Uterus (tissue), 3 donors: ENCODE measurements at regions not wholly inside any gene's neighbourhood (a gene's known extent, or its start where the extent isn't known, plus 50 kb on each side); places are given as distances from the start of the nearest gene placed in this dataset.

Experiments
- DNase-seq, 2 donors: peaks; one replicate each; pipeline ENCODE4 v3.0.0-alpha.2; 2019 to 2020
- H3K27ac ChIP-seq, 2 donors: fragments of 200-600 bp; sonication (generic); 1 replicate in 1 of 2; 2 replicates in 1 of 2; pipeline ENCODE4 v1.5.1; 2016 to 2018
- H3K27me3 ChIP-seq, 2 donors: fragments of 200-600 bp; sonication (generic); one replicate each; pipeline ENCODE4 v1.5.1; 2018 to 2019; ENCODE audit warnings: control low read depth in 1 of 2
- H3K36me3 ChIP-seq, 2 donors: fragments of 200-600 bp; sonication (generic); one replicate each; pipeline ENCODE4 v1.5.1; 2019; ENCODE audit warnings: control low read depth in 1 of 2
- H3K4me1 ChIP-seq, 2 donors: fragments of 200-600 bp; sonication (generic); one replicate each; pipeline ENCODE4 v1.5.1; 2018 to 2019; ENCODE audit warnings: control low read depth in 1 of 2
- H3K4me3 ChIP-seq, 2 donors: fragments of 200-600 bp; sonication (generic); 1 replicate in 1 of 2; 2 replicates in 1 of 2; pipeline ENCODE4 v1.5.1; 2018 to 2019; ENCODE audit warnings: mild to moderate bottlenecking in 1 of 2
- H3K9me3 ChIP-seq, 2 donors: fragments of 200-600 bp; sonication (generic); one replicate each; pipeline ENCODE4 v1.5.1; 2019; ENCODE audit warnings: control low read depth in 1 of 2
- POLR2A ChIP-seq, 2 donors: fragments of 450-650 bp; IDR thresholded peaks; one replicate each; pipeline ENCODE4 v1.6.1; 2016; ENCODE audit warnings: antibody characterized with exemption in 2 of 2, mild to moderate bottlenecking in 1 of 2, moderate library complexity in 1 of 2
- intact Hi-C: fragments of 100-400 bp; cut with DNase I; formaldehyde crosslinking; loops from one replicate; pipeline ENCODE4 v1.15.1; 2023; ENCODE audit warnings: low total_unique reads
- TF ChIP-seq, protein P1 (sequence below), 4 experiments: fragments of 200-600 bp in 2 of 4; fragments of 450-650 bp in 2 of 4; sonication (generic) in 2 of 4; IDR thresholded peaks; one replicate each; pipeline ENCODE4 v1.5.1; 2016 to 2019; ENCODE audit warnings: antibody characterized with exemption in 4 of 4, mild to moderate bottlenecking in 2 of 4, moderate library complexity in 1 of 4
- donor health status: DM: yes; HTN: yes; CAD: no.

GRCh38 chr13:85654227-85654626 lies 145.0 kb downstream of the SLITRK6 start:
- intact Hi-C loops = no loop called here
- DNase-seq = no peak
- H3K36me3 ChIP-seq = no peaks in the 10 kb centered on the region
- TF ChIP-seq, protein P1, sequence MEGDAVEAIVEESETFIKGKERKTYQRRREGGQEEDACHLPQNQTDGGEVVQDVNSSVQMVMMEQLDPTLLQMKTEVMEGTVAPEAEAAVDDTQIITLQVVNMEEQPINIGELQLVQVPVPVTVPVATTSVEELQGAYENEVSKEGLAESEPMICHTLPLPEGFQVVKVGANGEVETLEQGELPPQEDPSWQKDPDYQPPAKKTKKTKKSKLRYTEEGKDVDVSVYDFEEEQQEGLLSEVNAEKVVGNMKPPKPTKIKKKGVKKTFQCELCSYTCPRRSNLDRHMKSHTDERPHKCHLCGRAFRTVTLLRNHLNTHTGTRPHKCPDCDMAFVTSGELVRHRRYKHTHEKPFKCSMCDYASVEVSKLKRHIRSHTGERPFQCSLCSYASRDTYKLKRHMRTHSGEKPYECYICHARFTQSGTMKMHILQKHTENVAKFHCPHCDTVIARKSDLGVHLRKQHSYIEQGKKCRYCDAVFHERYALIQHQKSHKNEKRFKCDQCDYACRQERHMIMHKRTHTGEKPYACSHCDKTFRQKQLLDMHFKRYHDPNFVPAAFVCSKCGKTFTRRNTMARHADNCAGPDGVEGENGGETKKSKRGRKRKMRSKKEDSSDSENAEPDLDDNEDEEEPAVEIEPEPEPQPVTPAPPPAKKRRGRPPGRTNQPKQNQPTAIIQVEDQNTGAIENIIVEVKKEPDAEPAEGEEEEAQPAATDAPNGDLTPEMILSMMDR (IDR thresholded peaks at IDR 0.05) = no peak
- no peak for TF ChIP-seq POLR2A (IDR thresholded peaks at IDR 0.05)
- H3K27me3 ChIP-seq = no peaks in the 10 kb centered on the region
- H3K4me3 ChIP-seq = no peak overlapping the region
- no peaks in the 10 kb centered on the region for H3K9me3 ChIP-seq
- no peak overlapping the region for H3K27ac ChIP-seq
- no peaks in the 10 kb centered on the region for H3K4me1 ChIP-seq

- H3K4me1 ChIP-seq = no peaks in the 10 kb centered on the region
Measured at GRCh38 chr13:85653681-85654080, 145.5 kb downstream of the SLITRK6 start.

GRCh38 chr13:85652491-85652890 lies 146.7 kb downstream of the SLITRK6 start:
- intact Hi-C loops = no loop called here
- Histone ChIP-seq H3K27ac (no peak overlapping the region), H3K9me3 (no peaks in the 10 kb centered on the region), H3K36me3 (no peaks in the 10 kb centered on the region), H3K4me3 (no peak overlapping the region), H3K27me3 (no peaks in the 10 kb centered on the region), H3K4me1 (no peaks in the 10 kb centered on the region)
- no peak for DNase-seq
- TF ChIP-seq, protein P1 (IDR thresholded peaks at IDR 0.05) = no peak
- TF ChIP-seq POLR2A (IDR thresholded peaks at IDR 0.05) = no peak

More at GRCh38 chr13:85653681-85654080, 145.5 kb downstream of the SLITRK6 start:
- Histone ChIP-seq H3K9me3 (no peaks in the 10 kb centered on the region), H3K4me3 (no peak overlapping the region), H3K27ac (no peak overlapping the region), H3K36me3 (no peaks in the 10 kb centered on the region), H3K27me3 (no peaks in the 10 kb centered on the region)
- no peak for DNase-seq
- TF ChIP-seq, protein P1 (IDR thresholded peaks at IDR 0.05) = no peak
- TF ChIP-seq POLR2A (IDR thresholded peaks at IDR 0.05) = no peak
- intact Hi-C loops = no loop called here

DNA sequence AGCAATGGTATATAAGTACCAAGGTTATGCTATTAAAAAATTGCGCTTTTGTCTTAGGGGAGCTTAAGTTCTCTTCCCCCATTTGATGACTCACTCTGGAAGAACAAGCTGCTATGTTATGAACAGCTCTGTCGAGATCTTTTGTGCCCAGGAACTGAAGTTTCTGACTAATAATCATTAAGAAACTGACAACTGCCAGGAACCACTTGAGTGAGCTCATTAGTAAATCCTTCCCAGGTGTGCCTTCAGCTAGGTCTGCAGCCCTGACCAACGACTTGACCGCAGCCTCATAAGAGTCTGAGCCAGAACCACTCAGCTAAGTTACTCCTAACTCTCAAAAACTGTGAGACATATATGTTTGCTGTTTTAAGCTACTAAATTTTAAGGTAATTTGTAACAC lies 147.8 kb downstream of the SLITRK6 start:
- no peak overlapping the region for H3K4me3 ChIP-seq
- intact Hi-C loops = no loop called here
- no peaks in the 10 kb centered on the region for H3K9me3 ChIP-seq
- no peak for TF ChIP-seq POLR2A (IDR thresholded peaks at IDR 0.05)
- TF ChIP-seq, protein P1 (IDR thresholded peaks at IDR 0.05) = no peak
- DNase-seq = no peak
- no peaks in the 10 kb centered on the region for H3K4me1 ChIP-seq
- no peaks in the 10 kb centered on the region for H3K36me3 ChIP-seq
- H3K27ac ChIP-seq = no peak overlapping the region
- no peaks in the 10 kb centered on the region for H3K27me3 ChIP-seq

DNA sequence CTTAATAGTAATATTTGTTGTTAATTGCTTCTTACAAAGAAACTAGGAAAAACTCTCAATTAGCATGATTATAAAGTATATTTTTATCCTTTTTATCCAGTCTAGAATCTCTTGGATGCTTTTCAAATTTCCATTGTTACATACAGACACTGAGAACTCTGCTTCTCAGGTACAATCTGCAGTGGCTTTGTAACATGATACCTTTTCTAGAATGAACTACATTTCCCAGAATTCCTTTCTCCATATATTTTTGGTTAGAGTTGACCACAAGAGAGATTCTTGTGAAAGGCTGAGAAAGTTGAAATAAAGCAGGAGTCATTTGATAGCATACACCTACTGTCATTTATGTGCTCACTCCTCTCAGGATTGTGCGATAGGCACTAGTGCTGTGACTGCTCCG lies 148.6 kb downstream of the SLITRK6 start:
- H3K4me3 ChIP-seq = no peak overlapping the region
- no peak overlapping the region for H3K27ac ChIP-seq
- no peaks in the 10 kb centered on the region for H3K27me3 ChIP-seq
- intact Hi-C loops = no loop called here
- H3K9me3 ChIP-seq = no peaks in the 10 kb centered on the region
- no peak for DNase-seq
- H3K36me3 ChIP-seq = no peaks in the 10 kb centered on the region
- H3K4me1 ChIP-seq = no peaks in the 10 kb centered on the region
- TF ChIP-seq, protein P1 (IDR thresholded peaks at IDR 0.05) = no peak
- no peak for TF ChIP-seq POLR2A (IDR thresholded peaks at IDR 0.05)
